ENCODE measurements at regions not wholly inside any gene's neighbourhood (a gene's known extent, or its start where the extent isn't known, plus 50 kb on each side); places are given as distances from the start of the nearest gene placed in this dataset.

DNA sequence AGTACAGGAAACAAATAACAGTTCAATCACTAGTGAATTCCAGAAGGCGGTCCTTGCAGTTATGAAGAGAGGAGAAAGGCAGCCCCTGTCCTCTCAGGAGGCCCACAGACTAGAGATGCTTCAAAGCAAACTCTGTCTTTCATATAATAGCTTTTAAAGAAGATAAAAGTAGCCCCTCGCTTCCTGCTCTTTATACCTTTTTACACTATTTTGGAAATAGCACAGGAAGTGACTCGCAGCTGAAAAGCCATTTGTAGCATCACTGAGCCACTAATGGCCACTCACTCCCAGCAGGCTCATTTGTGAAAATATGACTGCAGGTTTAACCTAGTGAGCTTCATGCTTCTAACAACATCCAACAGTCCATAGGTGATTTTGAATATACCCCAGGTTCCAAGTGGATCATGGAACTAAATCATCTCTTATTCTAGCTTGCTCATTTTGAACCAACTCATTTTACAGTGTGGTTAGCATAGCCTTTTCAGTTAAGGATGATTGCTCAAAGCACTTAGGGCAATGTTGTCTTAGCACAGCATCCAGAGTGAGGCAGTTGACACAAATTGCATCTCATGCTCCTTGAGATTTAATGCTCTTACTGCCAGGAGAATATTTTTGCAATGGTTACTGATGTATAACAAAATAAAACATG is 136.0 kb upstream of the NRSN1 start:
- 63% methylated on average over 3 of the region's 3 CpGs for WGBS (ENCODE audit: low lambda C conversion rate, missing lambda C conversion rate)
- Histone ChIP-seq H3K4me3 (no peak overlapping the region), H2AFZ (no peak overlapping the region), H3K4me1 (ENCODE audit: insufficient read depth) (no peaks in the 10 kb centered on the region), H3K27me3 (no peaks in the 10 kb centered on the region), H3K4me2 (no peak overlapping the region), H4K20me1 (ENCODE audit: insufficient read depth, poor library complexity, severe bottlenecking) (no peaks in the 10 kb centered on the region), H3K36me3 (replicated peaks; ENCODE audit: insufficient read depth, low read depth) (no peaks in the 10 kb centered on the region), H3K9me3 (ENCODE audit: low read depth) (no peaks in the 10 kb centered on the region), H3K27ac (no peak overlapping the region), H3K79me2 (no peaks in the 10 kb centered on the region), H3K9me2 (replicated peaks; ENCODE audit: insufficient read depth) (no peaks in the 10 kb centered on the region)
- no peak for DNase-seq (ENCODE audit: low spot score)
- TF ChIP-seq EZH2phosphoT487 (IDR thresholded peaks at IDR 0.05; ENCODE audit: low read depth, severe bottlenecking, unreplicated experiment) (no peak), EZH2 (IDR thresholded peaks at IDR 0.05; ENCODE audit: borderline replicate concordance) (no peak)
- TF ChIP-seq, protein P1, sequence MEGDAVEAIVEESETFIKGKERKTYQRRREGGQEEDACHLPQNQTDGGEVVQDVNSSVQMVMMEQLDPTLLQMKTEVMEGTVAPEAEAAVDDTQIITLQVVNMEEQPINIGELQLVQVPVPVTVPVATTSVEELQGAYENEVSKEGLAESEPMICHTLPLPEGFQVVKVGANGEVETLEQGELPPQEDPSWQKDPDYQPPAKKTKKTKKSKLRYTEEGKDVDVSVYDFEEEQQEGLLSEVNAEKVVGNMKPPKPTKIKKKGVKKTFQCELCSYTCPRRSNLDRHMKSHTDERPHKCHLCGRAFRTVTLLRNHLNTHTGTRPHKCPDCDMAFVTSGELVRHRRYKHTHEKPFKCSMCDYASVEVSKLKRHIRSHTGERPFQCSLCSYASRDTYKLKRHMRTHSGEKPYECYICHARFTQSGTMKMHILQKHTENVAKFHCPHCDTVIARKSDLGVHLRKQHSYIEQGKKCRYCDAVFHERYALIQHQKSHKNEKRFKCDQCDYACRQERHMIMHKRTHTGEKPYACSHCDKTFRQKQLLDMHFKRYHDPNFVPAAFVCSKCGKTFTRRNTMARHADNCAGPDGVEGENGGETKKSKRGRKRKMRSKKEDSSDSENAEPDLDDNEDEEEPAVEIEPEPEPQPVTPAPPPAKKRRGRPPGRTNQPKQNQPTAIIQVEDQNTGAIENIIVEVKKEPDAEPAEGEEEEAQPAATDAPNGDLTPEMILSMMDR (IDR thresholded peaks at IDR 0.05; ENCODE audit: poor library complexity), result no peak

DNA sequence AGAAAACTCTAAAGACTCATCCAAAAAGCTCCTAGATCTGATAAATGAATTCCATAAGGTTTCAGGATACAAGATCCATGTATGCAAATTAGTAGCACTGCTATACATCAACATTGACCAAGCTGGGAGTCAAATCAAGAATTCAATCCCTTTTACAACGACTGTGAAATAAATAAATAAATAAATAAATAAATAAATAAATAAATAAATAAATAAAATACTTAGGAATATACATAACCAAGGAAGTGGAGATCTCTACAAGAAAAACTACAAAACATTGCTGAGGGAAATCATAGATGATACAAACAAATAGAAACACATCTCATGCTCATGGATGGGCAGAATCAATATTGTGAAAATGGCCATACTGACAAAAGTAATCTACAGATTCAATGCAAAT is 132.0 kb upstream of the NRSN1 start:
- no peak overlapping the region for H3K27ac ChIP-seq
- 82% methylated on average over 1 of the region's 1 CpG for WGBS (ENCODE audit: low lambda C conversion rate, missing lambda C conversion rate)
- TF ChIP-seq EZH2phosphoT487 (IDR thresholded peaks at IDR 0.05; ENCODE audit: low read depth, severe bottlenecking, unreplicated experiment), result no peak
- no peak for TF ChIP-seq EZH2 (IDR thresholded peaks at IDR 0.05; ENCODE audit: borderline replicate concordance)
- TF ChIP-seq, protein P1 (IDR thresholded peaks at IDR 0.05; ENCODE audit: poor library complexity), result no peak
- no peaks in the 10 kb centered on the region for H3K27me3 ChIP-seq
- no peak overlapping the region for H2AFZ ChIP-seq
- no peak for DNase-seq (ENCODE audit: low spot score)
- H3K79me2 ChIP-seq, result no peaks in the 10 kb centered on the region
- no peaks in the 10 kb centered on the region for H3K9me2 ChIP-seq (replicated peaks; ENCODE audit: insufficient read depth)
- no peaks in the 10 kb centered on the region for H3K4me1 ChIP-seq (ENCODE audit: insufficient read depth)
- no peaks in the 10 kb centered on the region for H3K36me3 ChIP-seq (replicated peaks; ENCODE audit: insufficient read depth, low read depth)
- H3K9me3 ChIP-seq (ENCODE audit: low read depth), result no peaks in the 10 kb centered on the region
- no peaks in the 10 kb centered on the region for H4K20me1 ChIP-seq (ENCODE audit: insufficient read depth, poor library complexity, severe bottlenecking)
- H3K4me2 ChIP-seq, result no peak overlapping the region
- no peak overlapping the region for H3K4me3 ChIP-seq

DNA sequence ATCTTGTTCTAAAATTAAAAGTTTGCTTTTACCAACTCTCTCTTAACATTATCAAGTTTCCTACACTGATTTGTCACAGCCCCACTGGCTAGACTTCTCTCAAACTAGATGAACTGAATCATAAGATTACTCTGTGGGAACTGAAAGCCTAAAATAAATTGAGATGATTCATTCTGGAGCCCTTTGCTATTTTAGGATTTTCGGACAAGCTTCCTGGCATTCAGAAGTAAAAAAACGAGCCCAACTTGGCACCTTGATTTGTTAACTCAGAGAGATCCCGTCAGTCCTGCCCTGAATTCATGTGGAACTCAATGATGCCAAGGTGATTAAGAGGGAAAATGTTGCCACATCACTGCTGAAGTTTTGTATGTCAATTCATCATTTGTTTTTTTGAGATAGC is 122.0 kb upstream of the NRSN1 start:
- TF ChIP-seq EZH2phosphoT487 (IDR thresholded peaks at IDR 0.05; ENCODE audit: low read depth, severe bottlenecking, unreplicated experiment) (no peak), EZH2 (IDR thresholded peaks at IDR 0.05; ENCODE audit: borderline replicate concordance) (no peak)
- TF ChIP-seq, protein P1 (IDR thresholded peaks at IDR 0.05; ENCODE audit: poor library complexity), result no peak
- Histone ChIP-seq H3K4me1 (ENCODE audit: insufficient read depth) (peaks cover 13% of the 10 kb centered on the region), H3K36me3 (replicated peaks; ENCODE audit: insufficient read depth, low read depth) (no peaks in the 10 kb centered on the region), H3K27ac (no peak overlapping the region), H3K27me3 (no peaks in the 10 kb centered on the region), H4K20me1 (ENCODE audit: insufficient read depth, poor library complexity, severe bottlenecking) (no peaks in the 10 kb centered on the region), H3K79me2 (no peaks in the 10 kb centered on the region), H2AFZ (no peak overlapping the region), H3K4me2 (no peak overlapping the region), H3K9me3 (ENCODE audit: low read depth) (no peaks in the 10 kb centered on the region), H3K9me2 (replicated peaks; ENCODE audit: insufficient read depth) (no peaks in the 10 kb centered on the region), H3K4me3 (no peak overlapping the region)
- no peak for DNase-seq (ENCODE audit: low spot score)
- WGBS (ENCODE audit: low lambda C conversion rate, missing lambda C conversion rate), result 84% methylated on average over 3 of the region's 3 CpGs
